Lower leg skin (tissue), 4 donors: ENCODE measurements at regions not wholly inside any gene's neighbourhood (a gene's known extent, or its start where the extent isn't known, plus 50 kb on each side); places are given as distances from the start of the nearest gene placed in this dataset.

ENCODE experiments used
- DNase-seq, 2 donors: peaks; one replicate each; pipeline ENCODE4 v3.0.0-alpha.2; 2019; ENCODE audit warnings: low spot score in 2 of 2
- H3K4me3 ChIP-seq: fragments of 200-600 bp; sonication (generic); 2 replicates; pipeline ENCODE4 v1.5.1; 2017; ENCODE audit warnings: mild to moderate bottlenecking, low read depth; ENCODE audit not compliant: poor library complexity, severe bottlenecking
- POLR2A ChIP-seq, 2 donors: fragments of 450-650 bp; IDR thresholded peaks; one replicate each; pipeline ENCODE4 v1.6.1; 2016 to 2017; ENCODE audit warnings: antibody characterized with exemption in 2 of 2, mild to moderate bottlenecking in 1 of 2, moderate library complexity in 1 of 2
- WGBS, 2 donors: methylation state at CpG; one replicate each; pipeline ENCODE4 v1.1.5; 2018; 5-methylcytosine and 5-hydroxymethylcytosine counted together
- intact Hi-C: fragments of 100-400 bp; cut with DNase I; formaldehyde crosslinking; loops from one replicate; pipeline ENCODE4 v1.15.0; 2023; ENCODE audit warnings: low total_unique reads
- TF ChIP-seq, protein P1 (sequence below), 3 donors: fragments of 450-650 bp; IDR thresholded peaks; one replicate each; pipeline ENCODE4 v1.5.1; 2016; ENCODE audit warnings: antibody characterized with exemption in 3 of 3, mild to moderate bottlenecking in 3 of 3, moderate library complexity in 2 of 3

DNA sequence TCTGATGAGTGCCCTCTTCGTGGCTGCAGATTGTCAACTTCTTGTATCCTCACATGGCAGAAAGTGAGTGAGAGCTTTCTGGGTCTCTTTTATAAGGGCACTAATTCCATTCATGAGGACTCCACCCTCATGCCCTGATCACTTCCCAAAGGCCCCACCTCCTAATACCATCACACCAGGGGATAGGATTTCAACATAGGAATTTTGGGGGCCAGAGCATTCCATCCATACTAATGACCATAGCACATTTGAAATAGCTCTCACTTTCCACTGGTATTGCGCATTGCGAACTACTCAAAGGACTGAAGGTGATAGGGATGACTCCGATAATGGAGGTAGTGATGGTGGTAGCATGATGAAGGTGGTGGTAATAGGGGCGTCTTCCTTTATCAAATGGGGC, 324.3 kb downstream of the PRL start:
- DNase-seq: no peak
- TF ChIP-seq POLR2A (IDR thresholded peaks at IDR 0.05): no peak
- TF ChIP-seq, protein P1, sequence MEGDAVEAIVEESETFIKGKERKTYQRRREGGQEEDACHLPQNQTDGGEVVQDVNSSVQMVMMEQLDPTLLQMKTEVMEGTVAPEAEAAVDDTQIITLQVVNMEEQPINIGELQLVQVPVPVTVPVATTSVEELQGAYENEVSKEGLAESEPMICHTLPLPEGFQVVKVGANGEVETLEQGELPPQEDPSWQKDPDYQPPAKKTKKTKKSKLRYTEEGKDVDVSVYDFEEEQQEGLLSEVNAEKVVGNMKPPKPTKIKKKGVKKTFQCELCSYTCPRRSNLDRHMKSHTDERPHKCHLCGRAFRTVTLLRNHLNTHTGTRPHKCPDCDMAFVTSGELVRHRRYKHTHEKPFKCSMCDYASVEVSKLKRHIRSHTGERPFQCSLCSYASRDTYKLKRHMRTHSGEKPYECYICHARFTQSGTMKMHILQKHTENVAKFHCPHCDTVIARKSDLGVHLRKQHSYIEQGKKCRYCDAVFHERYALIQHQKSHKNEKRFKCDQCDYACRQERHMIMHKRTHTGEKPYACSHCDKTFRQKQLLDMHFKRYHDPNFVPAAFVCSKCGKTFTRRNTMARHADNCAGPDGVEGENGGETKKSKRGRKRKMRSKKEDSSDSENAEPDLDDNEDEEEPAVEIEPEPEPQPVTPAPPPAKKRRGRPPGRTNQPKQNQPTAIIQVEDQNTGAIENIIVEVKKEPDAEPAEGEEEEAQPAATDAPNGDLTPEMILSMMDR (IDR thresholded peaks at IDR 0.05): no peak
- no peak overlapping the region for H3K4me3 ChIP-seq
- intact Hi-C loops: no loop called here
- WGBS, 2 donors: 96 to 97% methylated on average over 5 of the region's 5 CpGs

DNA sequence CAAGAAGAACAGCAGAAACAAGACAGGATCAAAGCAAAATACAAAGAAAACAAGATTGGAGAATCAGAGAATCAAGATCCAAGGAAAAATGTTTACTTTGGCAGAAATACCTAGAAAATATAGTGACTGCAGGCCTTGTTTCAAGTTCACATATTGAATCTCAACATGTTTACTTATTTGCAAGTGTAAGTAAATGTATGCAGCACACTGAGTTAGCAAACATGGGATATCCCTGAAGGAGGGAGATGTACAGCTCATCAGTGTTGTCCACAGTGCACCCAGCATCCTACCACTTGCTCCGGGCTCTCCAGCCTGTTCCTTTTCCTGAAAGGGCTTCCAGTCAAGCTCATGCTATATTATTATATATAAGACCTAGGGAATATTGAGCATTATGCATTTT, 319.5 kb downstream of the PRL start:
- no peak for DNase-seq
- intact Hi-C loops: no loop called here
- no peak overlapping the region for H3K4me3 ChIP-seq
- 83 to 94% methylated on average over 1 of the region's 1 CpG for WGBS, 2 donors
- TF ChIP-seq, protein P1 (IDR thresholded peaks at IDR 0.05): no peak
- TF ChIP-seq POLR2A (IDR thresholded peaks at IDR 0.05): no peak

DNA sequence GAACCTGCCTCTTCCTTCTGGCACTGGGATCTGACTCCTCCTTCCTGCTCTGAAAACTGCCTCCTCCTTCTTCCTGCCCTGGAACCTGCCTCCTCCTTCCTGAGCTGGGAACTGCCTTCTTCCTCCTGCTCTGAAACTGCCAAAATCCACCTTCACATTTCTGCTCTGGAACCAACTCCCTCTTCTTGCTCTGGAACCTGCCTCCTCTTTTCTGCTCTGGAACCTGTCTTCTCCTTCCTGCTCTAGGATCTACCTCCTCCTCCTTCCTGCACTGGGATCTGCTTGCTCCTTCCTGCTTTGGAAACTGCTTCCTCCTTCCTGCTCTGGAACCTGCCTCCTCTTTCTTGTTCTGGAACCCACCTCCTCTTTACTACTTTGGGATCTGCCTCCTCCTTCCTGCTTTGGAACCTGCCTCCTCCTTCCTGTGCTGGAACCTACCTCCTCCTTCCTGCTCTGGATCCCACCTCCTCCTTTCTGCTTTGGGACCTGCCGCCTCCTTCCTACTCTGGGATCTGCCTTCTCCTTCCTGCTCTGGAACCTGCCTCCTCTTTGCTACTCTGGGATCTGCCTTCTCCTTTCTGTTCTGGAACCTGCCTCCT, 315.5 kb downstream of the PRL start:
- no peak overlapping the region for H3K4me3 ChIP-seq
- intact Hi-C loops: no loop called here
- DNase-seq: no peak
- TF ChIP-seq, protein P1 (IDR thresholded peaks at IDR 0.05): no peak
- TF ChIP-seq POLR2A (IDR thresholded peaks at IDR 0.05): no peak
- 68 to 100% methylated on average over 1 of the region's 1 CpG for WGBS, 2 donors

DNA sequence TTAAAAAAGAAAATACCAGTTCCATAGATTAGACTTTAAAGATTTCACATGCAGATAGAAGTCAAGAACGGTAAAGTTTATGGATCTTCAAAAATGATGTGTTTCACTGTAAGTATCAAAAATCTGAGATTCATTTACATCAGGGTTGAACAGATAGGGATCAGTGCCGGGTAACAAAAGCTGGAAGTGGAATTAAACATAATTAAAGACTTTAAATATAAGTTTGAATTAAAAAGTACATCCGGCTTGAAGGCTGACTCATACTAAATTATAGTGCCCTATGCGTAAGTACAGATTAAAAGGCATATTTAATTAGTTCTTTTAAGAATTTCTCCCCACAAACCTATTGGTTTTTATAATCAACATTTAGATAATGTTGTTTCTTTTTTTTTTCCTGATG, 312.7 kb downstream of the PRL start:
- 50 to 53% methylated on average over 4 of the region's 4 CpGs for whole genome bisulfite sequencing, 2 donors
- H3K4me3 ChIP-seq: no peak overlapping the region
- intact Hi-C loops: no loop called here
- TF ChIP-seq, protein P1 (IDR thresholded peaks at IDR 0.05): no peak
- TF ChIP-seq POLR2A (IDR thresholded peaks at IDR 0.05): no peak
- no peak for DNase-seq

DNA sequence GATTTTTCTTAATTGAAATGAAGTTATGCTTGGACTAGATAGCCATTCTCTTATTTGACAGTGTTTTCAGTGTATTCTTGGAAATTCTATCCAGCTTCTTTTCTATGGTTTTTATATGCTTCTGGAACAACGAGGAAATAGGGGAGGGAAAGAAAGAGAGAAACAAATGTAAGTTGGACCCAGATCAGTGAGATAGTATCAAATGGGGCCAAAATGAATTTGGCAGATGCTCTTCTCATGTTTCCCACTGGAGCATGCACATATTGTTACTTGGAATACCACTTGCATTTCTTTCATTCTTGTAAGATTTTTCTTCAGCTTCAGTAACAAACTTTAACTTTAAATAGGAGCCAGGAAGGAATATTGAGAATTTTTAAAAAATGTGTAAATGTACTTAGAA, 312.3 kb downstream of the PRL start:
- no peak for DNase-seq
- H3K4me3 ChIP-seq: no peak overlapping the region
- WGBS, 2 donors: 19% methylated on average over 1 of the region's 1 CpG
- TF ChIP-seq, protein P1 (IDR thresholded peaks at IDR 0.05): no peak
- no peak for TF ChIP-seq POLR2A (IDR thresholded peaks at IDR 0.05)
- intact Hi-C loops: no loop called here

DNA sequence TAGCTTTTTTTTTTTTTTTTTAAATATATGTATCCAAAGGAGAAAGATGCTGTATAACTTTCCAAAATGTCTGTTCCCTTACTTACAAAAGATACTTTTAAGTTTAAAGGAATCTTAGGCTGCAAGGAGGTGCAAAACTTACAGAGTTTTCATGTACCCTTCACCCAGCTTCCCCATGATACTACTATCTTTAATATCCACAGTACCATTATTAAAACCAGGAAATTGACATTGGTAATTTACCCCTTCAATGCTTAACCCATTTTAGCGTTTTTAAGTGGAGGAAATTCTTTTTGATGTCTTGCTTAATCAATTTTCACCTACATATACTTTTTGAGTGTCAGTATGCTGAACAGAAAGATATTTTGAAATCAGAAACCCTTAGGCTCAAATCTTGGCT, 310.9 kb downstream of the PRL start:
- DNase-seq: no peak
- no peak overlapping the region for H3K4me3 ChIP-seq
- 73 to 75% methylated on average over 1 of the region's 1 CpG for WGBS, 2 donors
- intact Hi-C loops: no loop called here
- TF ChIP-seq POLR2A (IDR thresholded peaks at IDR 0.05): no peak
- TF ChIP-seq, protein P1 (IDR thresholded peaks at IDR 0.05): no peak
